ENCODE measurements at regions not wholly inside any gene's neighbourhood (a gene's known extent, or its start where the extent isn't known, plus 50 kb on each side); places are given as distances from the start of the nearest gene placed in this dataset.

DNA sequence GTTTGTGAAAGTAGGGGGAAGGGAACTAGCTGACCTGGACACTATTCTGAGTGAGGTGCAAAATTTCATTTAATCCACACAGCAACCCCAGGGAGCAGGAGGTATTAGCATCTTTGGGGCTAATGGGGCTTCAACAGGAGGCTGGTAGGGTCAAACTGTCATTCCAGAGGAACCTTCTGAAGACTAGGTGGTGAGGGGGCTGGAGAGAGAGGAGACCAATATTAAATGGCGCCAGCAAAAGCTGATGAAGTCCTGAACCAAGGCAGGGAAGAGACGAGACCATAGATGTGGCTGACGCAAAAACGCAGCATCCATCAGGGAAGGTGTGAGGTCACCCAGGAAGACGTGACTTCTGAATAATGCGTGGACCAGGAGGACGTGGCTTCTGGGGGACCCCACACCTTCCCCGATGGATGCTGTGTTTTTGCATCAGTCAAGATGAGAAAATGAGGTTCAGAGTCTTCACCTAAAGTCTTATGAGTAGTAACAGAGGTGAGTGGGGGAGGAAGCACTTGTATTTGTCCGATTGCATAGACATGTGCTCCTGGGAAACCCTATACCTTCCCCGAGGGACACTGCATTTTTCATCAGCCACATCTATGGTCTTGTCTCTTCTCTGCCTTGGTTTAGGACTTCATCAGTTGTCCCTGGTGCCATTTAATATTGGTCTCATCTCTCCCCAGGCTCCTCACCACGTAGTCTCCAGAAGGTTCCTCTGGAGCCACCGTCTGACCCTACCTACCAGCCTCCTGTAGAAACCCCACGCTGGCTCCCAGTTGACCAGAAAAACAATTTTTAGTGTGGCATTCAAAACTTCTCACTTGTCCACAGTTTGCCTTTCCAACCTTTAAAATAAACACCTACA is 188.6 kb downstream of the MYCN start:
- no peak for TF ChIP-seq CTCF (tag by site-specific recombination; IDR thresholded peaks at IDR 0.05)
- no peak for TF ChIP-seq SALL2 (tag by site-specific recombination; IDR thresholded peaks at IDR 0.05; ENCODE audit: borderline replicate concordance)
- TF ChIP-seq ZIC2 (tag by site-specific recombination; IDR thresholded peaks at IDR 0.05), result no peak
- TF ChIP-seq, protein P1, sequence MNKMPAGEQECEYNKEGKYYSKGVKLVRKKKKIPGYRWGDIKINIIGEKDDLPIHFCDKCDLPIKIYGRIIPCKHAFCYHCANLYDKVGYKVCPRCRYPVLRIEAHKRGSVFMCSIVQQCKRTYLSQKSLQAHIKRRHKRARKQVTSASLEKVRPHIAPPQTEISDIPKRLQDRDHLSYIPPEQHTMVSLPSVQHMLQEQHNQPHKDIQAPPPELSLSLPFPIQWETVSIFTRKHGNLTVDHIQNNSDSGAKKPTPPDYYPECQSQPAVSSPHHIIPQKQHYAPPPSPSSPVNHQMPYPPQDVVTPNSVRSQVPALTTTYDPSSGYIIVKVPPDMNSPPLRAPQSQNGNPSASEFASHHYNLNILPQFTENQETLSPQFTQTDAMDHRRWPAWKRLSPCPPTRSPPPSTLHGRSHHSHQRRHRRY (tag by site-specific recombination; IDR thresholded peaks at IDR 0.05), result no peak
- no peak for TF ChIP-seq ZNF391 (tag by site-specific recombination; IDR thresholded peaks at IDR 0.05; ENCODE audit: borderline replicate concordance, low read depth)
- TF ChIP-seq, protein P2, sequence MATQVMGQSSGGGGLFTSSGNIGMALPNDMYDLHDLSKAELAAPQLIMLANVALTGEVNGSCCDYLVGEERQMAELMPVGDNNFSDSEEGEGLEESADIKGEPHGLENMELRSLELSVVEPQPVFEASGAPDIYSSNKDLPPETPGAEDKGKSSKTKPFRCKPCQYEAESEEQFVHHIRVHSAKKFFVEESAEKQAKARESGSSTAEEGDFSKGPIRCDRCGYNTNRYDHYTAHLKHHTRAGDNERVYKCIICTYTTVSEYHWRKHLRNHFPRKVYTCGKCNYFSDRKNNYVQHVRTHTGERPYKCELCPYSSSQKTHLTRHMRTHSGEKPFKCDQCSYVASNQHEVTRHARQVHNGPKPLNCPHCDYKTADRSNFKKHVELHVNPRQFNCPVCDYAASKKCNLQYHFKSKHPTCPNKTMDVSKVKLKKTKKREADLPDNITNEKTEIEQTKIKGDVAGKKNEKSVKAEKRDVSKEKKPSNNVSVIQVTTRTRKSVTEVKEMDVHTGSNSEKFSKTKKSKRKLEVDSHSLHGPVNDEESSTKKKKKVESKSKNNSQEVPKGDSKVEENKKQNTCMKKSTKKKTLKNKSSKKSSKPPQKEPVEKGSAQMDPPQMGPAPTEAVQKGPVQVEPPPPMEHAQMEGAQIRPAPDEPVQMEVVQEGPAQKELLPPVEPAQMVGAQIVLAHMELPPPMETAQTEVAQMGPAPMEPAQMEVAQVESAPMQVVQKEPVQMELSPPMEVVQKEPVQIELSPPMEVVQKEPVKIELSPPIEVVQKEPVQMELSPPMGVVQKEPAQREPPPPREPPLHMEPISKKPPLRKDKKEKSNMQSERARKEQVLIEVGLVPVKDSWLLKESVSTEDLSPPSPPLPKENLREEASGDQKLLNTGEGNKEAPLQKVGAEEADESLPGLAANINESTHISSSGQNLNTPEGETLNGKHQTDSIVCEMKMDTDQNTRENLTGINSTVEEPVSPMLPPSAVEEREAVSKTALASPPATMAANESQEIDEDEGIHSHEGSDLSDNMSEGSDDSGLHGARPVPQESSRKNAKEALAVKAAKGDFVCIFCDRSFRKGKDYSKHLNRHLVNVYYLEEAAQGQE (tag by site-specific recombination; IDR thresholded peaks at IDR 0.05), result no peak
- no peak for TF ChIP-seq ZNF621 (tag by site-specific recombination; IDR thresholded peaks at IDR 0.05)
- TF ChIP-seq ZNF776 (tag by site-specific recombination; IDR thresholded peaks at IDR 0.05; ENCODE audit: borderline replicate concordance), result no peak
- TF ChIP-seq ZNF274 (IDR thresholded peaks at IDR 0.05; ENCODE audit: low read length), result no peak
- no peak for TF ChIP-seq ZNF274 (tag by site-specific recombination; IDR thresholded peaks at IDR 0.05; ENCODE audit: borderline replicate concordance)
